A673 (cell line): ENCODE measurements at regions not wholly inside any gene's neighbourhood (a gene's known extent, or its start where the extent isn't known, plus 50 kb on each side); places are given as distances from the start of the nearest gene placed in this dataset.

Experiments
- EZH2 ChIP-seq: fragments of 200-600 bp; sonication (generic); IDR thresholded peaks from 2 replicates; pipeline ENCODE4 v1.6.1; 2017; ENCODE audit warnings: borderline replicate concordance, low read depth, mild to moderate bottlenecking, mixed read lengths, antibody characterized with exemption, low read length; ENCODE audit not compliant: poor library complexity, severe bottlenecking
- TF ChIP-seq, protein P1 (sequence below): fragments of 300-800, 200-600 bp; sonication (generic); conservative IDR thresholded peaks from 2 replicates; pipeline ENCODE4 v1.5.1; 2017; ENCODE audit warnings: low read depth, mild to moderate bottlenecking, antibody characterized with exemption, low read length, moderate library complexity, mixed read lengths

DNA sequence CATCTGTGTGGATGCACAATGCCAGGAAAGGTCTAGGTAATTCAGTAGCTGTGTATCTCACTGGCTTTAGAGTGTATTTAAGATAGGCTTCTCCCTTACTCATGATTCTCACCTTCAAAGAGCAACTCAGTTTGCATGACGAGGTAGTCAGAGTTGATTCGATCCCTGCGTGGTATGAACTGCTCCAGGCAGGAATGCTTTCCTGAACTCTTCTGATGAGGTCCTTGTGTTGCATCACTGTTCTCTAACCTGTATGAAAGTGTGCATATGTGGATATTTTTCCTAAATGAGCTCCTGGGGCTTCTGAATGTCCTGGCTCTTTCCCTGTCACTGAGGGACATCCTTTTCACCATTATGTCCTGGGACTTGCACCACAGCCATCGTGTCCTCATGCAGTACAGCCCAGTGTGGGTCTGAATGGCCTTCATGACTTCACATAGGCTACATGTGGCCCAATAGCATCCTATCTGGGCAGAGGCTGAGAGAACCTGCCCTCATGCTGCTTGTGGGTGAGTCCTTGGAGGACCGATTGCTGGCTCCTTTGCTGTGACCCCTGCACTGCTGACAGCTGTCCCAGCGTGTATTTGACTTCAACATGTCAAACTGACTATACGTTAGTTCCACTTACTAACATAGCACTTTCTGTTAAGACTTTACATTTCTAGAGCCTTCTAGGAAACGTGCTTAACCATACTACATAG, 65.3 kb upstream of the WDR1 start:
- TF ChIP-seq, protein P1, sequence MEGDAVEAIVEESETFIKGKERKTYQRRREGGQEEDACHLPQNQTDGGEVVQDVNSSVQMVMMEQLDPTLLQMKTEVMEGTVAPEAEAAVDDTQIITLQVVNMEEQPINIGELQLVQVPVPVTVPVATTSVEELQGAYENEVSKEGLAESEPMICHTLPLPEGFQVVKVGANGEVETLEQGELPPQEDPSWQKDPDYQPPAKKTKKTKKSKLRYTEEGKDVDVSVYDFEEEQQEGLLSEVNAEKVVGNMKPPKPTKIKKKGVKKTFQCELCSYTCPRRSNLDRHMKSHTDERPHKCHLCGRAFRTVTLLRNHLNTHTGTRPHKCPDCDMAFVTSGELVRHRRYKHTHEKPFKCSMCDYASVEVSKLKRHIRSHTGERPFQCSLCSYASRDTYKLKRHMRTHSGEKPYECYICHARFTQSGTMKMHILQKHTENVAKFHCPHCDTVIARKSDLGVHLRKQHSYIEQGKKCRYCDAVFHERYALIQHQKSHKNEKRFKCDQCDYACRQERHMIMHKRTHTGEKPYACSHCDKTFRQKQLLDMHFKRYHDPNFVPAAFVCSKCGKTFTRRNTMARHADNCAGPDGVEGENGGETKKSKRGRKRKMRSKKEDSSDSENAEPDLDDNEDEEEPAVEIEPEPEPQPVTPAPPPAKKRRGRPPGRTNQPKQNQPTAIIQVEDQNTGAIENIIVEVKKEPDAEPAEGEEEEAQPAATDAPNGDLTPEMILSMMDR: no peak
- TF ChIP-seq EZH2: no peak
